CD8-positive, alpha-beta memory T cell (primary cell): ENCODE measurements at regions not wholly inside any gene's neighbourhood (a gene's known extent, or its start where the extent isn't known, plus 50 kb on each side); places are given as distances from the start of the nearest gene placed in this dataset.

Experiments used
- CTCF ChIA-PET: fragments of 350-600 bp; sonication (Branson Sonifier 250); formaldehyde crosslinking; loops from one replicate; lab custom pipeline; 2021; ENCODE audit warnings: antibody characterized with exemption; lab: Charles Lee
- POLR2A ChIA-PET: fragments of 350-600 bp; sonication (Branson Sonifier 250); formaldehyde crosslinking; loops from one replicate; lab custom pipeline; 2021; ENCODE audit warnings: antibody characterized with exemption; lab: Charles Lee
- DNase-seq, 5 donors: peaks; one replicate each; pipeline versions ENCODE4 v3.0.0 to v3.0.0-alpha.2; 2020 to 2022; ENCODE audit warnings: mixed read lengths in 1 of 5
- H3K27ac ChIP-seq: one replicate; pipeline ENCODE4 v1.7.0; 2013; ENCODE audit warnings: low read depth, mild to moderate bottlenecking, low read length, moderate library complexity
- H3K27me3 ChIP-seq: 2 replicates; pipeline ENCODE4 v1.7.0; 2013; ENCODE audit warnings: low read length, mild to moderate bottlenecking; ENCODE audit not compliant: insufficient read depth, poor library complexity, severe bottlenecking
- H3K36me3 ChIP-seq: 2 replicates; pipeline ENCODE4 v1.7.0; 2013; ENCODE audit warnings: mild to moderate bottlenecking, low read length, moderate library complexity; ENCODE audit not compliant: insufficient read depth
- H3K4me1 ChIP-seq: 2 replicates; pipeline ENCODE4 v1.7.0; 2013; ENCODE audit warnings: mild to moderate bottlenecking, low read length, moderate library complexity; ENCODE audit not compliant: insufficient read depth
- H3K4me3 ChIP-seq: 2 replicates; pipeline ENCODE4 v1.7.0; 2013; ENCODE audit warnings: mild to moderate bottlenecking, low read length
- H3K9me3 ChIP-seq: 2 replicates; pipeline ENCODE4 v1.7.0; 2013; ENCODE audit warnings: mild to moderate bottlenecking, low read length
- H3K27ac Mint-ChIP-seq, 8 donors: one replicate each; pipeline ENCODE4 v1.8.0; 2020 to 2021; ENCODE audit warnings: mixed read lengths in 8 of 8, mild to moderate bottlenecking in 6 of 8, inconsistent platforms in 3 of 8, moderate library complexity in 3 of 8
- H3K27me3 Mint-ChIP-seq, 2 donors: one replicate each; pipeline ENCODE4 v1.8.0; 2020 to 2021; ENCODE audit warnings: mixed read lengths in 2 of 2, mild to moderate bottlenecking in 1 of 2, moderate library complexity in 1 of 2
- H3K36me3 Mint-ChIP-seq, 3 donors: one replicate each; pipeline ENCODE4 v1.8.0; 2020 to 2021; ENCODE audit warnings: mixed read lengths in 3 of 3, inconsistent platforms in 1 of 3, mild to moderate bottlenecking in 1 of 3
- H3K4me1 Mint-ChIP-seq, 3 donors: one replicate each; pipeline ENCODE4 v1.8.0; 2020 to 2021; ENCODE audit warnings: mixed read lengths in 3 of 3, inconsistent platforms in 1 of 3, mild to moderate bottlenecking in 1 of 3
- H3K4me3 Mint-ChIP-seq, 7 donors: one replicate each; pipeline ENCODE4 v1.8.0; 2020 to 2021; ENCODE audit warnings: mixed read lengths in 7 of 7, mild to moderate bottlenecking in 6 of 7, moderate library complexity in 4 of 7, inconsistent platforms in 2 of 7
- H3K9me3 Mint-ChIP-seq, 5 donors: one replicate each; pipeline ENCODE4 v1.8.0; 2020 to 2022; ENCODE audit warnings: mixed read lengths in 5 of 5, mild to moderate bottlenecking in 3 of 5, moderate library complexity in 2 of 5, inconsistent platforms in 1 of 5

GRCh38 chr11:42544726-42545125 lies 767.1 kb upstream of the API5 start:
- Histone ChIP-seq H3K36me3 (no peaks in the 10 kb centered on the region), H3K4me3 (no peak overlapping the region), H3K4me1 (no peaks in the 10 kb centered on the region), H3K9me3 (no peaks in the 10 kb centered on the region), H3K27ac (no peak overlapping the region), H3K27me3 (no peaks in the 10 kb centered on the region)
- Mint-ChIP-seq H3K4me1 (no peaks in the 10 kb centered on the region), H3K27ac (no peak overlapping the region), H3K36me3 (no peaks in the 10 kb centered on the region), H3K27me3 (no peaks in the 10 kb centered on the region), H3K4me3 (no peak overlapping the region), H3K9me3 (peaks cover 2 to 23% (median 7%) of the 10 kb centered on the region in 5 donors)
- ChIA-PET CTCF (no interaction called here), POLR2A (no interaction called here)
- DNase-seq: no peak

DNA sequence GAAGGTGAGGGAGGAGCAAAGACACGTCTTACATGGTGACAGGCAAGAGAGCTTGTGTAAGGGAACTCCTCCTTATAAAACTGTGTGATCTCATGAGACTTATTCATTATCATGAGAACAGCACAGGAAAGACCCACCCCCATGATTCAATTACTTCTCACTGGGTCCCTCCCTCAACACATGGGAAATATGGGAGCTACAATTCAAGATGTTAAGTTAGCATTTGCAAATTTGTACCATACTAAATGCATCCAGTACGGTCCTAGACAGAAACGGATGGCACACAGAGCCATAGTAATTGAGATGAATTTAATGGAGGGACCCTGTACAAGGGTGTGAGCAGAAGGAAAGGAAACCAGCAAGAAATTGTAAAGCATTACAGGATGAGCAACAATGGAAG lies 765.8 kb upstream of the API5 start:
- POLR2A ChIA-PET: no interaction called here
- Mint-ChIP-seq H3K4me1 (no peaks in the 10 kb centered on the region), H3K27me3 (no peaks in the 10 kb centered on the region), H3K9me3 (peaks cover 2 to 22% (median 6%) of the 10 kb centered on the region in 5 donors), H3K36me3 (no peaks in the 10 kb centered on the region), H3K4me3 (no peak overlapping the region), H3K27ac (no peak overlapping the region)
- Histone ChIP-seq H3K36me3 (no peaks in the 10 kb centered on the region), H3K9me3 (no peaks in the 10 kb centered on the region), H3K4me1 (no peaks in the 10 kb centered on the region), H3K27ac (no peak overlapping the region), H3K27me3 (no peaks in the 10 kb centered on the region), H3K4me3 (no peak overlapping the region)
- DNase-seq: no peak
- CTCF ChIA-PET: no interaction called here

- ChIA-PET POLR2A (no interaction called here), CTCF (no interaction called here)
- Histone ChIP-seq H3K4me3 (no peak overlapping the region), H3K4me1 (no peaks in the 10 kb centered on the region), H3K36me3 (no peaks in the 10 kb centered on the region), H3K27ac (no peak overlapping the region), H3K27me3 (no peaks in the 10 kb centered on the region), H3K9me3 (no peaks in the 10 kb centered on the region)
- Mint-ChIP-seq H3K4me3 (no peak overlapping the region), H3K27ac (no peak overlapping the region), H3K9me3 (peaks cover 2 to 16% (median 2%) of the 10 kb centered on the region in 5 donors), H3K27me3 (no peaks in the 10 kb centered on the region), H3K36me3 (no peaks in the 10 kb centered on the region), H3K4me1 (no peaks in the 10 kb centered on the region)
- no peak for DNase-seq
Observed at GRCh38 chr11:42552786-42553185, 759.0 kb upstream of the API5 start.

GRCh38 chr11:42555190-42555589 lies 756.6 kb upstream of the API5 start:
- ChIA-PET POLR2A (no interaction called here), CTCF (no interaction called here)
- H3K4me3 ChIP-seq: no peak overlapping the region
- H3K36me3 Mint-ChIP-seq: no peaks in the 10 kb centered on the region
- no peaks in the 10 kb centered on the region for H3K27me3 ChIP-seq
- no peaks in the 10 kb centered on the region for H3K36me3 ChIP-seq
- DNase-seq: no peak
- H3K4me1 Mint-ChIP-seq: no peaks in the 10 kb centered on the region
- H3K27me3 Mint-ChIP-seq: no peaks in the 10 kb centered on the region
- no peak overlapping the region for H3K4me3 Mint-ChIP-seq
- no peaks in the 10 kb centered on the region for H3K4me1 ChIP-seq
- H3K9me3 ChIP-seq: no peaks in the 10 kb centered on the region
- no peak overlapping the region for H3K27ac Mint-ChIP-seq
- H3K27ac ChIP-seq: no peak overlapping the region
- peaks cover 0 to 15% (median 3%) of the 10 kb centered on the region in 5 donors for H3K9me3 Mint-ChIP-seq

DNA sequence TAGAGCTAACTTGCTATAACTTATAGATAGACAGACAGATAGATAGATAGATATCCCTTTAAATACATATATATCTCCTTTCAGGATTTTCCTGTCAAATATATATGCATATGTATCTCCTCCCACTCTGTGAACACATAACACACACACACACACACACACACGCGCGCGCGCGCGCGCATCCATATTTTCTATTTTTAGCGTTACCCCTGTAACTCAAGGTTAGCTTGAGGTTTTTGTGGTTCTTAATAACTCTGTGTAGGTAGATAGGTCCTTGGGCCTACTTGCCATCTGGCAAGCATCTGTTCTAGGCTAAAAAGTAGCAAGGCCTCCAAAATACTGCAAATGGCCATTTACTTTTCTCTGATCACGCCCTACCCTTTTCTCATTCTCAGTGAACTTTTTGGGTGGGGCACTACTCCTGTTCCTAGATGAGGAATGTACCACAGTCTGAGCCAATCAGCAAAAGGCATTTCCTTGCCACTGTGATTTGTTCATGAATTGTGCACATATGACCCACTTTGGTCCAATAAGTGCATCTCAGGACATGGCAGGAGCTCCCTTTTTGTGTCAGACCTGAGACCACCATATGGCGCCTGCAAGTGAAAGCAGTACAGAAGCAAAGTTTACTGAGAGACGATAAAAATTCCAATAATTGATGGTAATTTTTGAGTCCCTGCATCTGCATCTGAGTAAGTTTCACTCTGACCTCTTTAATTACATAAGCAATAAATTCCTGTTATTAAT lies 740.5 kb upstream of the API5 start:
- H3K4me3 ChIP-seq: no peak overlapping the region
- H3K4me1 ChIP-seq: no peaks in the 10 kb centered on the region
- no peaks in the 10 kb centered on the region for H3K27me3 ChIP-seq
- no peaks in the 10 kb centered on the region for H3K27me3 Mint-ChIP-seq
- no peaks in the 10 kb centered on the region for H3K36me3 ChIP-seq
- POLR2A ChIA-PET: no interaction called here
- no peaks in the 10 kb centered on the region for H3K36me3 Mint-ChIP-seq
- H3K27ac Mint-ChIP-seq: no peak overlapping the region
- no peak overlapping the region for H3K4me3 Mint-ChIP-seq
- no peak overlapping the region for H3K27ac ChIP-seq
- H3K4me1 Mint-ChIP-seq: no peaks in the 10 kb centered on the region
- CTCF ChIA-PET: no interaction called here
- DNase-seq: no peak
- no peaks in the 10 kb centered on the region for H3K9me3 ChIP-seq
- peaks cover 11 to 32% (median 16%) of the 10 kb centered on the region in 5 donors for H3K9me3 Mint-ChIP-seq

- H3K4me1 ChIP-seq: no peaks in the 10 kb centered on the region
- no peak for DNase-seq
- Mint-ChIP-seq H3K27ac (no peak overlapping the region), H3K27me3 (no peaks in the 10 kb centered on the region), H3K4me3 (no peak overlapping the region), H3K36me3 (no peaks in the 10 kb centered on the region), H3K9me3 (peaks cover 10 to 33% (median 16%) of the 10 kb centered on the region in 5 donors), H3K4me1 (no peaks in the 10 kb centered on the region)
- H3K9me3 ChIP-seq: no peaks in the 10 kb centered on the region
- ChIA-PET CTCF (no interaction called here), POLR2A (no interaction called here)
- no peak overlapping the region for H3K27ac ChIP-seq
- H3K27me3 ChIP-seq: no peaks in the 10 kb centered on the region
- H3K4me3 ChIP-seq: no peak overlapping the region
- H3K36me3 ChIP-seq: no peaks in the 10 kb centered on the region
Observed at GRCh38 chr11:42571878-42572610, 739.8 kb upstream of the API5 start.

DNA sequence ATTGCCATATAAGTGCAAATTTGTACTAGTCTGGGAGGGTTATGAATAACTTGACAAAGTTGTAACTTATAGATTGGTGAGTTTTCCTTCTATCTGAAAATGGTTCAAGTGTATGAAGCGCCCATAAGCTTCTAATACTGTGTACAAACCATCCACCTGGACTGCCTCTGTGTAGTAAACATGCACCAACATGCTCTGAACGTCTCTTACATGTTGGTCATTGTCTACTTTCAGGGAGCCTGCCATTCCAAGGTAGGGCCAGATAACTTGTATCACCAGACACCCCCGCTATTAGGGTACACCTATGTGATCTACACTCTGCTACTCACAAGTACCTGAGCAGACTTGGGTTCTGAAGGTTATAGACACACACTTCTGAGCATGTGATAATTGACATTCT lies 735.5 kb upstream of the API5 start:
- Histone ChIP-seq H3K27me3 (no peaks in the 10 kb centered on the region), H3K36me3 (no peaks in the 10 kb centered on the region), H3K9me3 (no peaks in the 10 kb centered on the region), H3K27ac (no peak overlapping the region), H3K4me3 (no peak overlapping the region), H3K4me1 (no peaks in the 10 kb centered on the region)
- H3K9me3 Mint-ChIP-seq: peaks cover 7 to 47% (median 10%) of the 10 kb centered on the region in 5 donors
- H3K27me3 Mint-ChIP-seq: peaks cover 0 to 2% of the 10 kb centered on the region in 2 donors
- ChIA-PET CTCF (no interaction called here), POLR2A (no interaction called here)
- H3K36me3 Mint-ChIP-seq: no peaks in the 10 kb centered on the region
- H3K4me1 Mint-ChIP-seq: no peaks in the 10 kb centered on the region
- no peak for DNase-seq
- H3K27ac Mint-ChIP-seq: no peak overlapping the region
- H3K4me3 Mint-ChIP-seq: no peak overlapping the region

DNA sequence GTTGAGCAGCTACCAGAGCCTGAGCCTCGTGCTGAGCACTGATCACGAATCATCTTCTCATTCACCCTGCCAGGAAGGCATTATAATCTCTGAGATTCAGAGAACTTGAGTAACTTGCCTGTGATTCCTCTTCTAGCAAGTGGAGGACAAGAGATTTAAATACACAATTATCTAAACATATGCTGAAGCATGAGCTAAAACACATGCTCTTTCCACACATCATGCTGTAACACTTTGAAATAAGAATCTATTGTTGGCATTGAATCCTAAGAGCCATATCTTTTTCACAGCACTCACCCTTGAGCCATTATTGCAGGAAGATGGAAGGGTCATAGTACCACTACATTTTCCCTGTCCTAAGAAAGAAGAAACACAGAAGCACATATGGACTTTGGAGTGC lies 722.5 kb upstream of the API5 start:
- Mint-ChIP-seq H3K4me3 (no peak overlapping the region), H3K4me1 (no peaks in the 10 kb centered on the region), H3K36me3 (no peaks in the 10 kb centered on the region), H3K27me3 (no peaks in the 10 kb centered on the region), H3K9me3 (peaks cover 0 to 8% (median 7%) of the 10 kb centered on the region in 5 donors), H3K27ac (no peak overlapping the region)
- H3K4me3 ChIP-seq: no peak overlapping the region
- CTCF ChIA-PET: no interaction called here
- H3K36me3 ChIP-seq: no peaks in the 10 kb centered on the region
- POLR2A ChIA-PET: no interaction called here
- no peak for DNase-seq
- H3K4me1 ChIP-seq: no peaks in the 10 kb centered on the region
- H3K27me3 ChIP-seq: no peaks in the 10 kb centered on the region
- H3K9me3 ChIP-seq: no peaks in the 10 kb centered on the region
- H3K27ac ChIP-seq: no peak overlapping the region
